IMR-90 (cell line): ENCODE measurements at regions not wholly inside any gene's neighbourhood (a gene's known extent, or its start where the extent isn't known, plus 50 kb on each side); places are given as distances from the start of the nearest gene placed in this dataset.

Experiments
- ATAC-seq: fragments of 200-7000 bp; cut with Tn5 transposase; 2 replicates; pipeline ENCODE4 v1.9.1; 2020; ENCODE audit warnings: low read depth, mild to moderate bottlenecking, moderate library complexity
- BruUV-seq: library from RNA; stranded (reverse); fragments of 400-500 nt; replicated peaks from 2 replicates; lab custom pipeline; 2021; lab: Mats Ljungman, UMichigan
- CTCF ChIA-PET: fragments of 300-600 bp; formaldehyde crosslinking; extraction: SDS; loops from one replicate; lab custom pipeline; 2021; ENCODE audit warnings: antibody characterized with exemption; lab: Yijun Ruan, JAX
- POLR2A ChIA-PET: fragments of 300-600 bp; sonication (Branson Sonifier 250); formaldehyde crosslinking; loops from one replicate; lab custom pipeline; 2022; ENCODE audit warnings: antibody characterized with exemption; ENCODE audit not compliant: unreplicated experiment; lab: Charles Lee
- DNase-seq: peaks from one replicate; pipeline ENCODE4 v3.0.0; 2013
- H2AFZ ChIP-seq: replicated peaks from 2 replicates; pipeline ENCODE3; 2013; ENCODE audit warnings: low read length, mild to moderate bottlenecking; ENCODE audit not compliant: poor library complexity
- H2AK5ac ChIP-seq: 2 replicates; pipeline ENCODE4 v1.6.1; 2013; ENCODE audit warnings: low read depth, low read length, inconsistent platforms
- H2AK9ac ChIP-seq: replicated peaks from 2 replicates; pipeline ENCODE3; 2013; ENCODE audit warnings: mild to moderate bottlenecking, low read depth, low read length, moderate library complexity; ENCODE audit not compliant: poor library complexity
- H2BK120ac ChIP-seq: 2 replicates; pipeline ENCODE4 v1.6.1; 2013; ENCODE audit warnings: low read depth, low read length, inconsistent platforms
- H2BK15ac ChIP-seq: 3 replicates; pipeline ENCODE4 v1.6.1; 2013; ENCODE audit warnings: low read depth, low read length, inconsistent platforms
- H2BK20ac ChIP-seq: 2 replicates; pipeline ENCODE4 v1.6.1; 2013; ENCODE audit warnings: low read depth, mild to moderate bottlenecking, inconsistent platforms, low read length, moderate library complexity
- H2BK5ac ChIP-seq: 2 replicates; pipeline ENCODE4 v1.6.1; 2013; ENCODE audit warnings: mild to moderate bottlenecking, low read depth, low read length, inconsistent platforms; ENCODE audit not compliant: poor library complexity, severe bottlenecking
- H3K14ac ChIP-seq: replicated peaks from 2 replicates; pipeline ENCODE4 v1.6.1; 2013; ENCODE audit warnings: low read depth, low read length, inconsistent platforms
- H3K18ac ChIP-seq: 2 replicates; pipeline ENCODE4 v1.6.1; 2013; ENCODE audit warnings: low read depth, low read length, control low read depth
- H3K23ac ChIP-seq: 2 replicates; pipeline ENCODE4 v1.6.1; 2013; ENCODE audit warnings: low read depth, low read length, inconsistent platforms
- H3K27ac ChIP-seq: 2 replicates; pipeline ENCODE4 v1.5.1; 2013; ENCODE audit warnings: mild to moderate bottlenecking, control low read depth, low read length; ENCODE audit not compliant: insufficient read depth
- H3K27me3 ChIP-seq: 2 replicates; pipeline ENCODE4 v1.6.1; 2013; ENCODE audit warnings: low read length; ENCODE audit not compliant: control insufficient read depth, insufficient read depth
- H3K36me3 ChIP-seq: 2 replicates; pipeline ENCODE4 v1.6.1; 2013; ENCODE audit warnings: low read length, mixed read lengths; ENCODE audit not compliant: control insufficient read depth, insufficient read depth
- H3K4ac ChIP-seq: 2 replicates; pipeline ENCODE4 v1.6.1; 2013; ENCODE audit warnings: low read depth, low read length, inconsistent platforms
- H3K4me1 ChIP-seq: 2 replicates; pipeline ENCODE4 v1.6.1; 2013; ENCODE audit warnings: low read length, mixed read lengths; ENCODE audit not compliant: control insufficient read depth, insufficient read depth
- H3K4me2 ChIP-seq: 2 replicates; pipeline ENCODE4 v1.6.1; 2013; ENCODE audit warnings: low read depth, mild to moderate bottlenecking, control low read depth, low read length, moderate library complexity
- H3K4me3 ChIP-seq: 2 replicates; pipeline ENCODE4 v1.5.1; 2013; ENCODE audit warnings: low read depth, mild to moderate bottlenecking, control low read depth, low read length, moderate library complexity; ENCODE audit not compliant: insufficient read depth
- H3K56ac ChIP-seq: 2 replicates; pipeline ENCODE4 v1.6.1; 2013; ENCODE audit warnings: low read length, inconsistent platforms; ENCODE audit not compliant: insufficient read depth; ENCODE audit errors: extremely low read depth
- H3K79me1 ChIP-seq, 2 experiments: 2 replicates each; pipeline ENCODE4 v1.6.1; 2013; ENCODE audit warnings: low read length in 2 of 2, inconsistent platforms in 1 of 2, low read depth in 1 of 2
- H3K9ac ChIP-seq: 2 replicates; pipeline ENCODE4 v1.6.1; 2013; ENCODE audit warnings: low read depth, low read length, control low read depth
- H3K9me1 ChIP-seq: 2 replicates; pipeline ENCODE4 v1.6.1; 2013; ENCODE audit warnings: low read length, inconsistent platforms; ENCODE audit not compliant: insufficient read depth
- H3K9me3 ChIP-seq: 2 replicates; pipeline ENCODE4 v1.6.1; 2013; ENCODE audit warnings: low read length; ENCODE audit not compliant: control insufficient read depth, insufficient read depth
- H4K20me1 ChIP-seq: 2 replicates; pipeline ENCODE4 v1.6.1; 2013; ENCODE audit warnings: low read length, inconsistent platforms; ENCODE audit not compliant: insufficient read depth
- H4K5ac ChIP-seq: 2 replicates; pipeline ENCODE4 v1.6.1; 2013; ENCODE audit warnings: mild to moderate bottlenecking, low read depth, low read length, control low read depth
- H4K8ac ChIP-seq, 2 experiments: 2 replicates each; pipeline ENCODE4 v1.6.1; 2013; ENCODE audit warnings: low read depth in 2 of 2, low read length in 2 of 2, control low read depth in 1 of 2, inconsistent platforms in 1 of 2
- H4K91ac ChIP-seq: 2 replicates; pipeline ENCODE4 v1.6.1; 2013; ENCODE audit warnings: low read depth, low read length, inconsistent platforms; ENCODE audit not compliant: insufficient read depth
- BHLHE40 ChIP-seq: fragments of 150-350 bp; IDR thresholded peaks from 2 replicates; pipeline ENCODE4 v1.6.1; 2016; ENCODE audit warnings: mild to moderate bottlenecking, low read depth, low read length
- CEBPB ChIP-seq: IDR thresholded peaks from 2 replicates; pipeline ENCODE4 v1.6.1; 2012; ENCODE audit warnings: low read depth, low read length, improper control_type of control experiment
- NFE2L2 ChIP-seq: fragments of 150-350 bp; IDR thresholded peaks from 2 replicates; pipeline ENCODE4 v1.6.1; 2016; ENCODE audit warnings: low read depth, mild to moderate bottlenecking, low read length
- WGBS, 2 experiments: methylation state at CpG; one replicate each; pipeline versions ENCODE4 v1.1.5 to v1.1.7; 2013; ENCODE audit warnings: missing lambda C conversion rate in 2 of 2; ENCODE audit not compliant: insufficient read length in 1 of 2; ENCODE audit errors: extremely low coverage in 2 of 2; 5-methylcytosine and 5-hydroxymethylcytosine counted together
- dilution Hi-C: fragments of 300-500 bp; cut with HindIII; formaldehyde crosslinking; loops from one replicate; pipeline ENCODE4 v1.14.3; 2018; ENCODE audit warnings: low sequenced_read_pairs; ENCODE audit not compliant: unreplicated experiment
- in situ Hi-C: fragments of 300-500 bp; cut with MboI; formaldehyde crosslinking; loops from 3 replicates; pipeline ENCODE4 v1.14.3; 2019; ENCODE audit warnings: low sequenced_read_pairs, inconsistent platforms, mixed read lengths
- intact Hi-C: fragments of 100-400 bp; cut with micrococcal nuclease; formaldehyde crosslinking; loops from 2 replicates; pipeline ENCODE4 v1.10.0; 2022

DNA sequence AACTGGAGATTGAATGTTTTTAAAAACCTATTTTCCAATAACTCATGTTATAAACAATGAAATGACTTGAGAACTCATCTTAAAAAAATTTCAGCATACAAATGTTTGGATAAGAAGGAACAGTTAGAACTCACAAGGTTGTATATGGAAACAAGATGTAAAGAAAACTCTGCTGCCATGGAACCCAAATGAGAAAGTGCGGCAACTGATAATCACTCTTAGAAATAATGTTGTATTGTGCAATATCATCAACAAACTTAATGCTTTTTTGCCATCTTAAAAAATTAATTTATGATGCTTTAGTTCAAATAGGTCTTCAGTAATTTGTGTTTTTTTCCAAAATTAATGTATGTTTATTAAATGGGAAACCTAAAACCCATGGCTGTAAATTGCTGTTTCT lies 461.1 kb upstream of the NCAM2 start:
- H3K79me1 ChIP-seq: no peaks in the 10 kb centered on the region
- no peaks in the 10 kb centered on the region for H4K20me1 ChIP-seq
- H2AFZ ChIP-seq: no peak overlapping the region
- TF ChIP-seq CEBPB (peak; percentile 69), BHLHE40 (no peak), NFE2L2 (no peak)
- H3K56ac ChIP-seq: no peak overlapping the region
- no peak overlapping the region for H3K14ac ChIP-seq
- no TSS peak for BruUV-seq
- CTCF ChIA-PET: interaction anchor here (0.6 kb wide), 1 partner anchor 53 kb away, joined by 3 read pairs; no protein-coding TSS in a partner anchor
- WGBS, 2 experiments: no CpG with 5 or more reads among the region's 1 CpG
- H4K91ac ChIP-seq: no peak overlapping the region
- no peak overlapping the region for H3K27ac ChIP-seq
- no peak overlapping the region for H3K4me2 ChIP-seq
- no peak overlapping the region for H3K23ac ChIP-seq
- no peak overlapping the region for H3K18ac ChIP-seq
- no peak overlapping the region for H2BK15ac ChIP-seq
- no peak overlapping the region for H2BK5ac ChIP-seq
- no peak overlapping the region for H4K8ac ChIP-seq
- no peak for DNase-seq
- no peak overlapping the region for H4K5ac ChIP-seq
- peaks cover 15% of the 10 kb centered on the region for H3K9me3 ChIP-seq
- no peak overlapping the region for H2AK9ac ChIP-seq
- POLR2A ChIA-PET: no interaction called here
- no peaks in the 10 kb centered on the region for H3K27me3 ChIP-seq
- no peaks in the 10 kb centered on the region for H3K4me1 ChIP-seq
- intact Hi-C loops: no loop called here
- no peak overlapping the region for H2AK5ac ChIP-seq
- H3K4ac ChIP-seq: no peak overlapping the region
- no peaks in the 10 kb centered on the region for H3K36me3 ChIP-seq
- H3K9me1 ChIP-seq: no peaks in the 10 kb centered on the region
- no peak overlapping the region for H2BK120ac ChIP-seq
- in situ Hi-C loops: no loop called here
- no peak overlapping the region for H3K4me3 ChIP-seq
- no peak for ATAC-seq
- dilution Hi-C loops: no loop called here
- no peak overlapping the region for H3K9ac ChIP-seq
- no peak overlapping the region for H2BK20ac ChIP-seq
